ENCODE measurements at regions not wholly inside any gene's neighbourhood (a gene's known extent, or its start where the extent isn't known, plus 50 kb on each side); places are given as distances from the start of the nearest gene placed in this dataset.

- TF ChIP-seq, protein P1, sequence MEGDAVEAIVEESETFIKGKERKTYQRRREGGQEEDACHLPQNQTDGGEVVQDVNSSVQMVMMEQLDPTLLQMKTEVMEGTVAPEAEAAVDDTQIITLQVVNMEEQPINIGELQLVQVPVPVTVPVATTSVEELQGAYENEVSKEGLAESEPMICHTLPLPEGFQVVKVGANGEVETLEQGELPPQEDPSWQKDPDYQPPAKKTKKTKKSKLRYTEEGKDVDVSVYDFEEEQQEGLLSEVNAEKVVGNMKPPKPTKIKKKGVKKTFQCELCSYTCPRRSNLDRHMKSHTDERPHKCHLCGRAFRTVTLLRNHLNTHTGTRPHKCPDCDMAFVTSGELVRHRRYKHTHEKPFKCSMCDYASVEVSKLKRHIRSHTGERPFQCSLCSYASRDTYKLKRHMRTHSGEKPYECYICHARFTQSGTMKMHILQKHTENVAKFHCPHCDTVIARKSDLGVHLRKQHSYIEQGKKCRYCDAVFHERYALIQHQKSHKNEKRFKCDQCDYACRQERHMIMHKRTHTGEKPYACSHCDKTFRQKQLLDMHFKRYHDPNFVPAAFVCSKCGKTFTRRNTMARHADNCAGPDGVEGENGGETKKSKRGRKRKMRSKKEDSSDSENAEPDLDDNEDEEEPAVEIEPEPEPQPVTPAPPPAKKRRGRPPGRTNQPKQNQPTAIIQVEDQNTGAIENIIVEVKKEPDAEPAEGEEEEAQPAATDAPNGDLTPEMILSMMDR (tag by site-specific recombination; IDR thresholded peaks at IDR 0.05), result no peak
- TF ChIP-seq ZBTB20 (tag by site-specific recombination; IDR thresholded peaks at IDR 0.05) (no peak), KLF1 (tag by site-specific recombination; IDR thresholded peaks at IDR 0.05) (no peak), EGR2 (tag by site-specific recombination; IDR thresholded peaks at IDR 0.05; ENCODE audit: low read depth) (no peak), REST (tag by site-specific recombination; IDR thresholded peaks at IDR 0.05) (no peak), ZNF133 (tag by site-specific recombination; IDR thresholded peaks at IDR 0.05) (no peak), YY1 (tag by site-specific recombination; IDR thresholded peaks at IDR 0.05) (no peak), ZNF837 (tag by site-specific recombination; IDR thresholded peaks at IDR 0.05) (no peak), ZBTB1 (tag by site-specific recombination; IDR thresholded peaks at IDR 0.05) (no peak), ZBTB48 (tag by site-specific recombination; IDR thresholded peaks at IDR 0.05) (no peak)
Measured at GRCh38 chrX:34884817-34885216, 57.8 kb upstream of the FAM47B start.
